Medulla oblongata (tissue), 1 donor: ENCODE measurements at regions not wholly inside any gene's neighbourhood (a gene's known extent, or its start where the extent isn't known, plus 50 kb on each side); places are given as distances from the start of the nearest gene placed in this dataset.
"Not testable (repeated sequence)": the region's sequence is repeated elsewhere in the genome, so short reads cannot be mapped to it uniquely, and the experiment has no call there.

Experiments
- DNase-seq: peaks from one replicate; pipeline ENCODE4 v3.0.0-alpha.2; 2015; ENCODE audit errors: extremely low spot score

- no peak for DNase-seq
These were observed 248.1 kb upstream of the CBLB start for GRCh38 chr3:106116733-106117489.

GRCh38 chr3:106117490-106117858 lies 248.7 kb upstream of the CBLB start:
- DNase-seq = no peak

DNA sequence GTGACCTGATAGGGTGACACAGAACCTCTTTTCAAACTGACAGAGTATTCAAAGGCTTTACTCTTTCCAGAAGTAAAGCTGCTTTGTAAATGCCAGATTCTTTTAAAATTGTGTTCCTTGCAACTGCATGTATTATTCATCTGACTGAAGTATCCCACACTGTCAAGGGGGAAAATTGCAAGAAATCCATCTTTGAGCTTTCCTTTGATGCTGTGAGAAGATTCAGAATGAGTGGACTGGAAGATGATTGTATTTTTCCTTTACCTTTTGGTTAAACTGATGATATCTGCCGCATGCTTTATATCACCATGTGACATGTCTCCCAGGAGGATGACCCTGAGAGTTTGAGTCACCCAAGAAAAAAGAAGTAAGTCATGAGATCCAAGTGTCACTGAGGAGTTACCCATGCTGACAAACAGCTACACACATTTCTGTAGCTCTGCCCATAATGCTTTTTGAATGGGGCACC lies 250.8 kb upstream of the CBLB start:
- no peak for DNase-seq

GRCh38 chr3:106120356-106120755 lies 251.5 kb upstream of the CBLB start:
- no peak for DNase-seq

DNA sequence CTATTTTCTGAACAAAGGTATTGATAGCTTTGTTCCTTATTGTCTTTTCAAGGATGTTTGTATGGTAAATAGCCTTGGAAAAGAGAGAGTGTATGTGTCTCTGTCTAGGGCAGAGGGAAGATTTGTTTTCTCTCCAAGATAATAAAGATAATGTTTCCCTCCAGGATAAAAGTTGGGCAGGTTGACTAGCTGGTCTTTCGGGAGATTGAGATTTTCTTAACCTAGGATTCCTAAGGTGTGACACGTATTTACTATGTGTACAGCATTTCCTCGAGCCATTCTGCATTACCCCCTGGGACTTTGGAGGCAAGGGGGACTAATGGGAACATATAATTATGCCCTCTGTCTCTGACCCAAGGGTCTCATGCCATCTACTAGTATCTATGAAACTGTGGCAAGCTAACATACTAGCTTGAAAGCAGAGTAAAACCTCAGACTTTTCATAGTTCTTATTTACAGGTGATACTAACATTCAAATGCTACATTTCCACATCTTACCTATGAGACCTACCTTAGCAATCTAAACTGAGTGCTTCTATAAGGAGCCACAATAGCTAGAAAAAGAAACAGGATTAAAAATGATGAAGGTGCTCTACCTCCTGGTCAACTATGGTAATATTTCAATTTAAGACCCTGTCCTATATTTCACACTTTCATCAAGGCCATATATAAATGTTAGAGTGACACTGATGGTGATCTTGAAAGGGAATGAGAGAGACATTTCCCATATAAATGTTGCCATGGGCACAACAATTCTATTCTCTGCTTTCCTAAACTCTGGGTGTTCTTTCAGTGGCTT lies 252.9 kb upstream of the CBLB start:
- no peak for DNase-seq

DNA sequence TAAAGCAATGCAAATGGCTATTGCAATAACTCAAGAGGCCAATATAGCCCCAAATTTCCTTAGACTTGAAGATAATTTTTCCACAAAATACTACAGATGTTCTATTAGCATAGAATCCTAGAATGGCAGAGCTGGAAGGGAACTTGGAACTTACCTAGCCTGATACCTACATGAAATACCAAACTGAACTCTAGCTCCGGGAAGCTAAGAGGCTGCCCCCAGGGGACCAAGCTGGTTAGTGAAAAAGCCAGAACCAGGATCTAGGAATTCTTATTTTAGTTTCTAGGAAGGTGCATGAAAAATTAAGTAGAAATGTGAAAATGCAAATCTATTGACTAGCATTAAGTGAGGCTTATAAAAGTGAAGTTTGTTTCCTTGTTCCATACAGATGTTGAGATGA lies 256.0 kb upstream of the CBLB start:
- DNase-seq = no peak

DNA sequence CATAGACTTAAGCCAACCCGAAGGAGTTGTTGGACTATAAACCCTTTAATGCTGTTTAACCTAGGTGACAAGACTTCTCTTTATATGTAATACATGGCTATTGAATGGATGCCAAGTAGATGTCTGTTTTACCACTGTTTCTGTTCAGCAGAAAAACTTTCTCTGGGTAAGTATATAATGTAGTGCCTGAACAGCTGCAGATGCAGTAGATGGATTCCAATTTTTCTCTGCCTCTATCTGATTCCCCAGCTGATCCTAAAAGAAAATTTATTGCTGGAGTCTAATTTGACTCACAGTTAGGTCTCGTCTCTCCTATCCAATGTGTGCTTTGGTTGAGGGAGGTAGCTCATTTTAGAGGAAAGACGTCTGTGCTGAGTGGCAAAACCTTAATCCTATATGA lies 256.5 kb upstream of the CBLB start:
- DNase-seq = no peak

DNA sequence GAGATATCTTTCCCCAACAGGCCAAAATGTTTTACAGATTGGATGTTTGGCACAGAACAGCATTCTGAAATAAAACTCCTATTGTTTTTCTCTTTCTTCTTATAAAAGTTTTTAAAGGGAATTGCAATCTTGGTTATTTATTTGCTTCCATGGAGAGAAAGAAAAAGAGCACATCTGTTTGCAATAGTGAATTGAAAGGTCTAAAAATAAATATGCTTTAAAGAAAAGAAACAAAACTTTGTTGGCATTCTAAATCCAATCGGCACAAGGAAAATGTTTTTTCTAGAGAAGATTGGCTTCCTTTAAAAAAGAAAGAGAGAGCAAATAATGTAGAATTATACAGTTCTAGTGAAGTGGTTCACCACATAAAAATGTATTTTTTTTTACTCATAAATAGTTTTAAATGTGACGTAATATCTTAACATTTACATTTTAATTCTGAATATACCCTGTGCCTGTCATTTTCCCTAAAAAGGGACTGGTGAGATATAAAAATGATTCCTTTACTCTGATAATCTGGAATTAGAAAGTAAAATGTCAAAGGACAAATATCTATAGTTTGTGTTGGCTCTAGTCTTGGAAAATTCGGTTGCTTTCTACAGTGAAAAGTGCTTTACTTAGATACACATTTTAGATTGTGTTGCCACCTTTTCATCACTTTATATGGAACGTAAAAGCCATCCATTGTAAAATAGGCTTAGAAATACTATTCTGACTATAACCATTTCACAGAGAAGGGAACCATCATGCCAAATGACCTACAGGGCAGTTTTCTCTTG lies 257.4 kb upstream of the CBLB start:
- DNase-seq = no peak

DNA sequence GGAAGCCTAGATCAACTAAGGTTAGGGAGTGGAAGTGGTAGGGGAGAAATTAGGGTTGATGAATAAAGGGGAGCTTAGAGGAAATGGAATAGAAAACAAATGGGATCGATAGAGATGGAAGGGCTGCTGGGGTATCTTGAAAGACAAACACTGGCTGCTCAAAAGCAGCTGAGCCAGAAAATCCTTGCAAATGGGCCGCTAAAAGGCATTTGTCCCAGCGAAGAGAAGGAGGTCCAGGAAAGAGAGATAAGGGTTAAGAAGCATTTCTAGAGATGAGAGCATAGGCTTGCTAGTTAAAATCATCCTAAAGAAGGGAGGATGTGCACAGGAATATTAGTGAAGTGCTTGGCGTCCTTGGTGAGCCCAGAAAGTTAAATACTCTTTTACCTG lies 258.0 kb upstream of the CBLB start:
- DNase-seq = no peak

GRCh38 chr3:106129939-106130338 lies 261.1 kb upstream of the CBLB start:
- no peak for DNase-seq

DNA sequence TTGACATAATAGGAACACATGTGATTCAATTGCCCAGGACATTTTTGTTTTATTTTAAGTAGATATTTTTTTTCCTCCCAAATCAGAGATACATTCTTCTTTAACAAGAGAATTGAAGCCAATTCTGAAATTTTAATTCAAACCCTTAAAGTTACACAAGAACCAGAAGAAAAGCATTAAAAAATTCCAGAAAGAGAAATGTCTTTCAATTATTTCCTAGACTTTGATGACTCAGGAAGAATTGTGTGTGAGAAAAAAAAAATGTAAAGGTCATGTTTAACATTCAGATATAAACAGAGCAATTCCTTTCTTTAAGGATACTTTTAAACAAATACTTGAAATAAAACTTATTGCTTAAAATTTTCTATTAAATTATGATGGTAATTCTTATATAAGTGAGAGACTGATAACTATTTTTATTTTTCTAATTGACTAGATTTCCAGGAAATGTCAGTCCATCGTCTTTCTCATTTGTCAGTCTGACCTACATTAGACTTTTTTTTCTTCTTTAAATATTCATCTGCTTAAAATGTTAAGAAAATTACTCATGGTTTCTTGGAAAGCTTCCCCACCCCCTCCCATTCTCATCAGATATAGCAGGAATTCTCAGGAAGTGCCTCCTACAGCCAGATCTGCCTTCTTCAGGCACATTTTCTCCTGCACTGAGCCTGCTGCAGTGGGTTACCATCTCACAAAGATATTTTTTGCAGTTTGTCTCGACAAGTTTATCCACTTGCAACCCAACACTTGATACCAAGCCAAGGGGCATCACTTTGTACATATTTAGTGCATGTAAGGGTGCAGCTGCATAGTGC lies 261.8 kb upstream of the CBLB start:
- peak; percentile 8 for DNase-seq

DNA sequence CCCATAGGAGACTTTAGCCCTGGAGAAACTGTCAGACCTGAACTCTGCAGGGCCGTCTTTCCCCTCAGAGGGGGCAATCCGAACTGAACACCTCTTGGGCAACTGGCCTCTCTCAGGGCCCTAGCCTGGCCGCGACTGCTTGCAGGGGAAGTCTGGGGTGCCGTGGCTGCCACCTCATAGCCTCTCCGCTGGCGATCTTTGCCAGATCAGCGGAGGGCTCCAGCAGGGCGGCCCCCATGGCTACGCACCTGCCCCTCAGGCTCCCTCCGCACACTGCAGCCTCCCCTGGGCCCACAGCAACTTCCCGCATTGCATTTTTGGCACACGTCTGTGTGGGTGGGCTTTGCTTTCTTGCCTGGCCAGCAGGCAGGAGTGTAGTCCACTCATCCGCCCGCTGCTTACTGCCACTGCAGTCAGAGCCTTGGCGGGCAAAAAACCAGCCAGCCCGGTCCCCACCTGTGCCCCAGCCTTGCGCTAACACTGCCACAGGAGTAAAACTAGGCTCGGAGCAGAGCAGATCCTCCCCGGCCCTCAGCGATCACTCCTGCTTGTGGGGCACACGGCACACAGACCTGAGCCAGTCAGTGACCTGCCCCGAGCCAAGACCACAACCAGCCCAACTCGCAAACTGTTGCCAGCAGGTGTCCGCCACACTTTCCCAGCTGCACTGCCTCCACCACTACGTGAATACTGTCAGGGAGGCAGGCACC lies 266.8 kb upstream of the CBLB start:
- DNase-seq = no peak

GRCh38 chr3:106139826-106140225 lies 271.0 kb upstream of the CBLB start:
- no peak for DNase-seq

DNA sequence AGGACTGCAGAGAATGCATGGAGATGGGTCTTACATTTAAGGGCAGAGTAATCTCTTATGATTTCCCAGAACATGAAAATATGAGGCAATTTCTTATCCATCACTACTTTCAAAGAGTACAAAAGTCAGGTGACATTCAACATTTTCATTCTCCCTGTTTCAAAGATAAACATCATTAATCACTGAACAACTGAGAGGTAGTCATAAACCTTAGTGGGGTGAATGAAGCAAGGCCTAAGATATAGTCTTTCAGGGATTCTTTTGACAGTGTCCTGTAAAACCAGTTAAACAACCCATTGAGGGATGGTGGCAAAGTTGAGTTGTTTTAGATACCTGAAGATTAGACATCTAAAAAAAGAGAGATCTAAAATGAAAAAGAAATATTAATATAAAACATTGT lies 271.6 kb upstream of the CBLB start:
- DNase-seq = no peak

DNA sequence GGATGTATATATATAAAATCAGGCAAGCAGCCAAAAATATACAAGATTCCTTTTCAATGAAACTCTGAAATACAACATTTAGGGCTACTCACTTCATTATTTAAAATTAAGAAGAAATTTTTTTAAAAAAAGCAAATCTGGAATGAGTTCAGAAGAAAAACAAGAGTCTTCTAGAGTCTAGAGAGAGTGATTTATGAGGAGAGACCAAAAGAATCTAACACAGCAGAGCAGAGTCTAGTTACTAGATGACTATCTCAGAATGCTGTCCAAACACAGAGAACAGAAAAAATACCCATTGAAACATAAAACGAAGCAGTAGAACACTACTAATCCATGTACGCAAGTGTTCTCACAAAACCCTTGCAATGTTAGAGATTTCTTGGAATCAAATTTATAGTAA lies 275.2 kb upstream of the CBLB start:
- no peak for DNase-seq

GRCh38 chr3:106148440-106149082 lies 279.7 kb upstream of the CBLB start:
- not testable (repeated sequence) for DNase-seq

GRCh38 chr3:106157411-106157810 lies 288.6 kb upstream of the CBLB start:
- no peak for DNase-seq

DNA sequence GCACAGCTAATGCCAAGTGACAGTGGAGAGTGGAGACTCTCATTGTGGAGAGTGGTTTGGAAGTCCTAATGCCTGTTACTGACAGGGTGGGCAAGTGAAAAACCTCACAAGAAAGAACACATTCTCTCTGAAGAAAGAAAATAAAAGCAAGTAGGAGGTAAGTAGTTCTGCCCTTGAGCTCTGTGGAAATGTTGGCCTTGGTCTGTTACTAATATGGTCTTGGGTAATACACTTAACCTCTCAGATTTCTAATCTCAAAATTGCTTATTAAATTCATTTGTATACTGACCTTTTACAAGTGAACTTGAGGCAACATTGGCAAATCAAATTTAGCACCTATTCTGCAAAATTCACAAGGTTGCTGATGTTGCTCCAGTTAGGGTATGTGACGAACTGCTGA lies 291.6 kb upstream of the CBLB start:
- DNase-seq = no peak

- no peak for DNase-seq
These were observed 292.4 kb upstream of the CBLB start for GRCh38 chr3:106161246-106161645.

- no peak for DNase-seq
These were observed 298.9 kb upstream of the CBLB start for GRCh38 chr3:106167728-106168127.
